ENCODE measurements at regions not wholly inside any gene's neighbourhood (a gene's known extent, or its start where the extent isn't known, plus 50 kb on each side); places are given as distances from the start of the nearest gene placed in this dataset.

GRCh38 chr5:67407979-67408378, 211.4 kb upstream of the CD180 start:
- DNase-seq (ENCODE audit: extremely low read depth in 1 of 11, low read depth in 9 of 11, low spot score in 4 of 11), result no peak

GRCh38 chr5:67405755-67406154, 209.2 kb upstream of the CD180 start:
- no peak for DNase-seq (ENCODE audit: extremely low read depth in 1 of 11, low read depth in 9 of 11, low spot score in 4 of 11)

DNA sequence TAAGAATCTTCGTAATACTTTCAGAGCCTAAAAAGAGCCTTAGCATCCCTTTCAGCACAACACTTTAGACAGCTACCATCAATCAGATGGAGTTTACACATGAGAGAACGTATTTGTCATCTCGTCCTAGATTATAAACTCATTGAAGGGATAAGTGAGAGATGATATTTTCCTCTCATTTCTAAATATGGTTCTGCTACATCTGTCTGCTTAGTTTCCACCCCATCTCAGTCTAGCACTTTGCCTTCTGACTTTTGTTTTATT, 208.4 kb upstream of the CD180 start:
- no peak for DNase-seq (ENCODE audit: extremely low read depth in 1 of 11, low read depth in 9 of 11, low spot score in 4 of 11)

GRCh38 chr5:67404256-67405100, 207.9 kb upstream of the CD180 start:
- no peak for DNase-seq (ENCODE audit: extremely low read depth in 1 of 11, low read depth in 9 of 11, low spot score in 4 of 11)

- no peak for DNase-seq (ENCODE audit: extremely low read depth in 1 of 11, low read depth in 9 of 11, low spot score in 4 of 11)
Measured at GRCh38 chr5:67402526-67402925, 205.9 kb upstream of the CD180 start.

DNA sequence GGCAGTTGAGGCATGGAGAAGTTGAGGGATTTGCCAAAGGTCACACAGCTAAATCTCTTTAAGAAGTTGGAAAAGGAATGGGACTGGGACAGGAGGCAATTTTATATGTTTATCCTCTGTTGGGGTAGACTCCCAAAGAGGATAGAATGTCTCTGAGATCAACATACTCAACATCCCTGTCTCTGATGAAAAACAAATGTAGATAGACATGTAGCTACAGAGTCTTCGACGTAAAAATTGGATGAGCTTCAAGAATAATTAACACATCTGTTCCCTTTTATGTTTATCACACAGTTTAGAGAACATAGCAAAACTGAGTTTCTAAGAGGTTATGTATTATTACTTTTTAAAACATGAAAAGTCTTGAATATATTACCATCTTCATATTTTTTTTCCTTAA, 204.6 kb upstream of the CD180 start:
- no peak for DNase-seq (ENCODE audit: extremely low read depth in 1 of 11, low read depth in 9 of 11, low spot score in 4 of 11)

DNA sequence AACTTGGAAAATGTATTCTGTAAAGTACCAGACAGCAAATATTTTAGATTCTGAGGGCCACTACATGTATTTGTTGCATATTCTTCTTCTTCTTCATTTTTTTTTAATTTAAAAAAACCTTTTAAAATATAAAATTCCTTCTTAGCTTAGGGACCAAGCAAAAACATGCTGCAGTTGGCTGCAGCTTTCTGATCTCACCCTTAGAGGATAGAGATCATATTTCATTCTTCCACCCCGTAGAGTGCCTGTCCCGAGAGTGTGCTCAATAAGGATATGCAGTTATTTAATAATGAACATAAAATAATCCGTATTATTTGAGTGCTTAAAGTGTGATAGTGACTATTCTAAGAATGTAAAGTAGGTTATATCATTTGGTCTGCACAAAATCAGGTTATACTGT, 204.2 kb upstream of the CD180 start:
- DNase-seq (ENCODE audit: extremely low read depth in 1 of 11, low read depth in 9 of 11, low spot score in 4 of 11), result no peak

DNA sequence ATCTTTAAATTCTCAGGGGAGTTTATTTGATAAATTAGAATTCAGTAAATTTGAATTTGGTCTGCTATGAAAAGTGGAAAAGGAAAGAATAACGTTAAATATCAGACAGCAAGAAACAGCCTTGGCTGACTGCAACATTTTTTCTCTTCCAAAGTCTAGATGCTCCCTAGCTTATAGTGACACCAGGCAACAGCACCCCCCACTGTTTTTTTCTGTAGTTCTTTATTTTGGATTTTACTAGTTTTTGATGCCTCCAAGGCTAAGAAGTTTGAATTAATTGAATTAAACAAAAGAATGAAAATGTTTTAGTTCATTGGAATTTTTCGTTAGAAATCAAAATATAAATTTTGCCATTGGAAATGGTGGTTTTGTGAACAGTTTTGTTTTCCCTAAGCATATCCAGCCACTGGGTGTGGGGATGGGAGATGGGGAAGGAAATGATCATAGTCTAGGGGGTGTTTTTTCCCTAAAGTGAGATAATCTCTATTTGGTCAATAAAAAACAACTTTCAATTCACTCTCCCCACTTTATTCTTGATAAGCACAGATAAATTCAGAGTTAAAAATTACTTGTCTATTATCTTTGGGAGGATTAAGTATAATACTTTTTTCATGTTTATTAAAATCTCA, 199.3 kb upstream of the CD180 start:
- no peak for DNase-seq (ENCODE audit: extremely low read depth in 1 of 11, low read depth in 9 of 11, low spot score in 4 of 11)

GRCh38 chr5:67393211-67393610, 196.6 kb upstream of the CD180 start:
- DNase-seq (ENCODE audit: extremely low read depth in 1 of 11, low read depth in 9 of 11, low spot score in 4 of 11), result no peak

DNA sequence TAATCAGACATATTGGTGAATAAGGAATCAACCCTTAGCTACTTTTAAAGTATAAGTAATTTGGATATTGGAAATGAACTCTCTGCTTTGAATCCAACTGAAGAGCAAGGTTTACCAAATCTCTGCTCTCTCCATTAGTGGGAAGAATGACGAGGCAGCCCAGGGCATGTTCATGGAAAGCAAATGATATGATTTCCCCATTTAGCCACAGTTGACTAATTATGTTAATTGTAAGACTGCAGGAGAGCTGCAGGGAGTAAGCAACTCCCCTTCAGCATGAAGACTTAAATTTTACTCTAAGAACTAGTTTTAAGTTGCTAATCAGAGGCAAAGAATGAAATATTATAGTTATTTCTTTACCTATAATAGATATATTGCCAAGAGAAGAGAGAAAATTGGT, 194.3 kb upstream of the CD180 start:
- no peak for DNase-seq (ENCODE audit: extremely low read depth in 1 of 11, low read depth in 9 of 11, low spot score in 4 of 11)

DNA sequence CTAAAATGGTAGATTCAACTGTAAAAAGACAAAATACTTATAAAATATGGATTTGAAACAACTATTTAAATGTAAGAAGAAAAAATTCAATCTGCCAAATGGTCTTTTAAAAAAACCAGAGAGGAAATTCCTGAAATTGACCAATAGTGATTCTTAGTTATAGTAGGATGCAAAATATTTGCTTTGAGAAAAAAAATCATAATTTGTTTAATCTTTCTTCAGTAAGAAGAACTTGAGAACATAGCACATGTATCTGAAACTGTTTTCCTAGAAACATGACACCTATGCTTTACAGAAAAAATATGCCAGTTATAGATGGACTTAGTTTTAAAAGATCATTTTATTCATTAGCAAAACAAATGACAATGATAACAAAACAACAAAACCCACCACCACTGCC, 186.9 kb upstream of the CD180 start:
- no peak for DNase-seq (ENCODE audit: extremely low read depth in 1 of 11, low read depth in 9 of 11, low spot score in 4 of 11)

DNA sequence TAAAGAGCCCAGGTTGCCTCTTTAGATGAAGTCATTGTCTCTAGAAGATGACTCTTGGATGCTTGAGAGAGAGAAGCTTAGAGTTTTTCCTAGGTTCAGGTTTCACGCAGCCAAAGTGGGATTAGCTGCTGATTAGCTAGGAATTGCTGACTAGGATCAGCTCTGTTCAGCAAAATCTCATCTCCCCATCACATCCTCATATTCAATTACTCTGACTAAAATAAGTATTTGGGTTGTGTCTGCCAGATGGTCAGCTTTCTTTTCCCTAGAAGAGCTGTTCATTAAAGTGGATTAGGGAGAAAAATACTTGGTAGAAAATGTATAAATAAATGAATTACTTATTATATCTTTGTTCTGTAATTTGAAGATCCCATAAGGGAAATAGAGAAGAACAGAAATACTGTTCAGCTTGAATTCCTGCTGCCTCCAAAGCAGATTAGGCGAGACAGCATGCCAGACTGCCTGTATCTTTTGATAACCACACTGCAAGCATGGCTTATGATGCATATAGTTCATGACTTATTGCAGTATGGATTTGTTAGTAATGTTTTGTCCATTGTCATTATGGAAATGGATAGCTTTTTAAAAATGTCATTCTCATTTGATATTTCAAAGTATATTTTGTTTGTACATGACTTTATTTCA, 184.8 kb upstream of the CD180 start:
- DNase-seq (ENCODE audit: extremely low read depth in 1 of 11, low read depth in 9 of 11, low spot score in 4 of 11), result no peak

GRCh38 chr5:67380431-67380830, 183.8 kb upstream of the CD180 start:
- peak in 1 of 11 donors; percentile 20 for DNase-seq (ENCODE audit: extremely low read depth in 1 of 11, low read depth in 9 of 11, low spot score in 4 of 11)

- no peak for DNase-seq (ENCODE audit: extremely low read depth in 1 of 11, low read depth in 9 of 11, low spot score in 4 of 11)
Measured at GRCh38 chr5:67379753-67380152, 183.2 kb upstream of the CD180 start.

DNA sequence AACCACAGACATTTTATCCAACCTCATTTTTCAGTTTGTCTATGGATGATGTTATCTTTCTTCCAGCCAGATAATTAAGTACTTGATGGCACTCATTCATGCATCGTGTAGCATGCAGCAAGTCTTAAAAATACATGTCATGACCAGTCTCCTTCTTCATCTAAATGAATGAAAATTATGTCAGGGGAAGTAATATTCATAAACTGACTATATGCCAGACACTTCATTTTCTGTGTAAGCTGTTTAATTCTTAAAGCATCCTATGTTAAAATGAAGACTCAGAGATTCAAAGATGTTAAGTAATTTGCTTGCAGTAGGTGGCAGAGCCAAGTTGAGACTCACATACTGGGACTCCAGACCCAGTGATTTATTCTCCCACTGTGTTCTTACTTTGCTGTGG, 181.7 kb upstream of the CD180 start:
- no peak for DNase-seq (ENCODE audit: extremely low read depth in 1 of 11, low read depth in 9 of 11, low spot score in 4 of 11)

DNA sequence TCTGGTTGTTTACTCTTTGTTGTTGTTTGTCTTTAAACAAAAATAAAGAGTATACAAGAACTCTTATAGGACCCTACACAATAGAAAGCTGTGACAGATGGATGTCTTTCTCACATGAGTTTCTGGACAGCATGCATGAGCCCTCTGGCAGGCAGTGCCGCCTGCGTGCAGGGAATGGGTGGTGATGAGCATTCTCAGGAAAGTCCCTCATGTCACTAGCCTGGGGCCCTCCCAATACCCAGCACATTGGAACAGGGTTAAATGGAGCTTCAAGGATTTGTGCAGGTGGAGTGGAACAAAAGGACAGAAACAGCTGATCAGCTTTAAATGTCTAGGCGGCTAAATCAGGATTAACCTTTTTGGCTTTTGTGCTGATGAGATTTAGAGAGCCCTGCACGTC, 181.0 kb upstream of the CD180 start:
- no peak for DNase-seq (ENCODE audit: extremely low read depth in 1 of 11, low read depth in 9 of 11, low spot score in 4 of 11)

GRCh38 chr5:67375606-67376005, 179.0 kb upstream of the CD180 start:
- no peak for DNase-seq (ENCODE audit: extremely low read depth in 1 of 11, low read depth in 9 of 11, low spot score in 4 of 11)

DNA sequence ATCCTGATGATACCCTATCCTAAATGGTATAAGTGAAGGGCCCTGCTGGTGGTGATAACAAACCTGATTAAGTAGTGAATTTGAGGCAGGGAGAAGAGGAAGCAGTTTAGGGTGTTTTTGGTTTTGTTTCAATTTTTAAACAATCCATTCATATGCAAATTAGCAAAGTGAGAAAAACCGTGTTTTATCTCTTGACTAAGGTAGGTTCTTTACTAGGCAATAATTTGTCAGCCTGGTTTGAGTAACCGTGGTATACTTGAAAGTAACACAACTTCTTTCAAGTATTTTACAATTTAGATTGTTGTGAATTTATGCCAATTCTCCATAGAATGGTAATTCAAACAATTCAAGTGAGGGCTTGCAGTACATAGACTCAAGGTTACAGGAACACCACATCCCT, 177.8 kb upstream of the CD180 start:
- DNase-seq (ENCODE audit: extremely low read depth in 1 of 11, low read depth in 9 of 11, low spot score in 4 of 11), result no peak

DNA sequence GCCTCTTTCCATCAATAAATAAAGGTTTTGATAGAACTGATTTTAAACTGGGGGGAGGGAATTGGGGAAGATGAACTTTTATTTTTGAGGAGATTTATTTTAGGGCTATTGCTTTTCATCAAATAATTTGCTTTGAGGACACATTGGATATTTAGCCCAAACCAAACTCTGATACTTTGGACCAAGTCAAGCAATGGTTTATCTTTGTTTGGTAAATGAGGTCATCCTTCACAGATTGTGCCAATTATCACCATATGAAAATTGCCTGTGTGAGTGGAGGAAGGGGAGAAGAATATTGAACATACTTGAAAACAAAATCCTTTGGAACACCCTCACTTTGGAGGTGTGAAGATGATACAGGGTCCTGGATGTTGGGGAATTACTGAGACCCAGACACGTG, 176.9 kb upstream of the CD180 start:
- DNase-seq (ENCODE audit: extremely low read depth in 1 of 11, low read depth in 9 of 11, low spot score in 4 of 11), result no peak

- DNase-seq (ENCODE audit: extremely low read depth in 1 of 11, low read depth in 9 of 11, low spot score in 4 of 11), result no peak
Measured at GRCh38 chr5:67372887-67373286, 176.3 kb upstream of the CD180 start.

DNA sequence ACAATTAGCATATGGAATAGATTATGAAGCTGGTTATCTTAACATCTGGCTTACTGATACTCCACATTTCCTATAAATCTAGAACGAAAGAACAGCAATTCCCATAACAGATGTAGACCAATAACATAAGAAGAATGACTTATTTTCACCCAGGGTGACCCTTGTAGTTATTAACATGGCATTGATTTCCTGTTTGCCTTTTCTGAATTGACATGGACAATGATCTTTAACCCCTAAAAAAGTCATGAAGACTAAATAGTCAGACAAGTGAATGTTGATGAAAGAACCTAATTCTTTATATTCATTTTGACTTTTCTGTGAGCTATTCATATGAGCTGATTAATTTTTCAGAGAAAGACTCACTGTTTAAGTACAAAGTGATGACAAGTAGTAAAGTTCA, 175.3 kb upstream of the CD180 start:
- no peak for DNase-seq (ENCODE audit: extremely low read depth in 1 of 11, low read depth in 9 of 11, low spot score in 4 of 11)
